Mucosa of stomach (tissue), 1 donor: ENCODE measurements at regions not wholly inside any gene's neighbourhood (a gene's known extent, or its start where the extent isn't known, plus 50 kb on each side); places are given as distances from the start of the nearest gene placed in this dataset.

Experiments
- H3K27me3 ChIP-seq: one replicate; pipeline ENCODE4 v1.7.0; 2013; ENCODE audit warnings: mild to moderate bottlenecking, low read length; ENCODE audit not compliant: control insufficient read depth, insufficient read depth
- H3K36me3 ChIP-seq: one replicate; pipeline ENCODE4 v1.7.0; 2013; ENCODE audit warnings: low read length; ENCODE audit not compliant: control insufficient read depth, insufficient read depth
- H3K4me1 ChIP-seq: one replicate; pipeline ENCODE4 v1.7.0; 2013; ENCODE audit warnings: mild to moderate bottlenecking, low read length; ENCODE audit not compliant: control insufficient read depth, insufficient read depth
- H3K4me3 ChIP-seq: one replicate; pipeline ENCODE4 v1.7.0; 2013; ENCODE audit warnings: low read length
- H3K9ac ChIP-seq: one replicate; pipeline ENCODE4 v1.7.0; 2013; ENCODE audit warnings: mild to moderate bottlenecking, low read length, moderate library complexity
- H3K9me3 ChIP-seq: one replicate; pipeline ENCODE4 v1.7.0; 2013; ENCODE audit warnings: mild to moderate bottlenecking, low read length, moderate library complexity; ENCODE audit not compliant: control insufficient read depth
- donor health status: Pancreatic carcinoma.

DNA sequence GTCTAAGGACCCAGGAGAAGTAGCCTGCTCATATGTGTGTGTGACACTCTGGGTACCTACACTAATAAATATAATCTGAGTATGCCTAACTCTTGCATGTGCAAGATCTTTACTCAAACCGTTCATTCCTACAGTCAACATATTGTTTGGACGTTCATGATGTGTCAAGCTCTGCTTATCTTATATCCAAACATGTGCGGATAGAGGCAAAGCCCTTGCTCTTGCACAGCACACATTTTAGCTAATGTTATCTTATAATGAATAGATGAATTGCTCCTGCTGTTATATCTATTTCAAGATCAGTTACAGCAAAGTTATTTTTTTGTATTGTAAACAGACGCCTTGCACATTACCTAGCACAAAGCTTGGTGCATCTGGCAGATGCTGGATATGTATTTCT, 228.4 kb upstream of the FLRT2 start:
- no peak overlapping the region for H3K4me3 ChIP-seq
- no peak overlapping the region for H3K9ac ChIP-seq
- H3K4me1 ChIP-seq = no peaks in the 10 kb centered on the region
- no peaks in the 10 kb centered on the region for H3K9me3 ChIP-seq
- no peaks in the 10 kb centered on the region for H3K36me3 ChIP-seq
- no peaks in the 10 kb centered on the region for H3K27me3 ChIP-seq

- Histone ChIP-seq H3K9ac (no peak overlapping the region), H3K4me3 (no peak overlapping the region), H3K36me3 (no peaks in the 10 kb centered on the region), H3K9me3 (no peaks in the 10 kb centered on the region), H3K4me1 (no peaks in the 10 kb centered on the region), H3K27me3 (no peaks in the 10 kb centered on the region)
Measured at GRCh38 chr14:85306024-85306423, 223.9 kb upstream of the FLRT2 start.

DNA sequence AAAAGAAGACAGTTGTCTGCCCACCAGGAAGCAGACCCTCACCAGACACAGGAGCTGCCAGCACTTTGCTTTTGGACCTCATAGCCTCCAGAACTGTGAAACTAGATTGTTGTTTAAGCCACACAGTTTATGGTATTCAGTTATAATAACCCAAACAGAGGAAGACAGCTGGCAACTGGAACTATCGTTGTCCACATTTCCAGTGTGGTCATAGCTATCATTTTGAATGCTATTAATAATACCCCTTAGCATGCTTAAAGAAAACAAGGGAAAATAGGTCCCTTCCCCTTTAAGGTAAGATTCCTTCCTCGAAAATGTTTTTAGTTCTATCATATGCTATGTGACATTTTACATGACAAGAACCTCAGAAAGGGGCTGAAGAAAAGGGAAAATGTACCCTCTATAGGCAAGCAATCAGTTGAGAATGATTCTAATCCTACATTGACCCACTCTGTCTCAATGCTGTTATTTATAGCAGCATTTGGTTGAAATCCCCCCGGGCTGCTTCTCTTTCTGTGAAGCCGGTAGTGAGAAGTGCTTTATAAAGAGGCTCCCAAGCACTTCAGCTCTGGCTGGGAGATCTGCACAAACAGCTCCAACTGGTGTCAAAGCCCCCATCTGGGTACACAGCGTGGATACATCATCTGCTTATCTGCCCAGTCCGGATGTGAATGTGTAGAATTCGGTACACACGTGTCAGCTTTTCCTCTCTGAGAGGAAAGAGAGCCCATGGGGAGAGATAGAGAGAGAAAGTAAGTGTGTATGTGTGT, 221.2 kb upstream of the FLRT2 start:
- Histone ChIP-seq H3K4me1 (no peaks in the 10 kb centered on the region), H3K4me3 (no peak overlapping the region), H3K27me3 (no peaks in the 10 kb centered on the region), H3K9ac (no peak overlapping the region), H3K36me3 (no peaks in the 10 kb centered on the region), H3K9me3 (no peaks in the 10 kb centered on the region)

GRCh38 chr14:85310491-85311272, 219.3 kb upstream of the FLRT2 start:
- no peak overlapping the region for H3K4me3 ChIP-seq
- H3K9ac ChIP-seq = no peak overlapping the region
- H3K4me1 ChIP-seq = no peaks in the 10 kb centered on the region

DNA sequence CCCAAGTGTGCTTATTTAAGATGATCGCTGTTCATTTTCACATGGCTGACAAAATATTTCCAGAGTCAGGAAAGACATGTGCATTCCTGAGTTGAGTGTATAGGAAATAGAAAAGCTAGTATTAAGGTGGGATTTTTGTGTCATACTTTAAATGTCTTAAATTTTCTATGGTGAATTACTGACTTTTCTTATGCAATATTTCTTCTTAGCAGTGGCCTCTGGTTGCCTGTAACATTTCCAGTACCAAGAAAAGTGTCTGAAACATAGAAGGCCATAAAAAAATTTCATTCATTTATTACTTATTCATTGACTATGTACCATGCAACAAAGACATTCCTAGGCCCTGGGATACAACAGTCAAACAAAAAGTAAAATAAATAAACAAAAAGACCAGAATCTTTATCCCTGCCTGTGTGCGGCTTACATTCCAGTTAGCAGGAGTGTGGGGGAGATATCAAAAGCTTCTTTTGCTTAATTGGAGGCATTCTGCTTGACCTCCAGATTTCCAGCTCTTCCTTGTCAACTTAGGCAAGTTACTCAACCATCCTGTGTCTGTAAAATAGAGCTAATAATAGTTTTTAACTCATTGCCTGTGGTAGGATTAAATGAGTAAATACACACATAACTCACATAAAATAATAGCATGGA, 216.3 kb upstream of the FLRT2 start:
- H3K4me3 ChIP-seq = no peak overlapping the region
- H3K36me3 ChIP-seq = no peaks in the 10 kb centered on the region
- H3K9me3 ChIP-seq = no peaks in the 10 kb centered on the region
- H3K27me3 ChIP-seq = no peaks in the 10 kb centered on the region
- H3K9ac ChIP-seq = no peak overlapping the region
- H3K4me1 ChIP-seq = no peaks in the 10 kb centered on the region

More at GRCh38 chr14:85310491-85311272, 219.3 kb upstream of the FLRT2 start:
- H3K9me3 ChIP-seq = no peaks in the 10 kb centered on the region
- H3K36me3 ChIP-seq = no peaks in the 10 kb centered on the region
- H3K27me3 ChIP-seq = no peaks in the 10 kb centered on the region

DNA sequence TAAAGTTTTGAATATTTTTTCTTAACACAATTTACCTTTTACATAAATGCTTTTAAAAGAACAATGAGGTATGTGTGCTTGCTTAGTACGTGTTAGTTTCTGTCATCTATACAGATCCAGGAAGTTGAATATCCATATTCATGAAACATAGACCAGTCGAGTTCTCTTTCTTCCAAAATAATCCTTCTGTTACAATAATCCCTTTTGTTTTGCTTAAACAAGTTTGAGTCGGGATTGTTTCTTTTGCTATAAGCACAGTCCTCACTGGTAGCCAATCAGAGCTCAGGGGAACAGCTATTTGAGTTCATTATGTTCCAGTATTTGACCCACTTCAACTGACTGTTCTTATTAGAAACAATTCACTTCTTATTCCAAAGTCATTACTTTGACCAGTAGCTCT, 214.7 kb upstream of the FLRT2 start:
- Histone ChIP-seq H3K27me3 (no peaks in the 10 kb centered on the region), H3K36me3 (no peaks in the 10 kb centered on the region), H3K4me3 (no peak overlapping the region), H3K9ac (no peak overlapping the region), H3K9me3 (no peaks in the 10 kb centered on the region), H3K4me1 (no peaks in the 10 kb centered on the region)

- H3K27me3 ChIP-seq = no peaks in the 10 kb centered on the region
- no peaks in the 10 kb centered on the region for H3K9me3 ChIP-seq
- H3K4me1 ChIP-seq = no peaks in the 10 kb centered on the region
- H3K4me3 ChIP-seq = no peak overlapping the region
- no peaks in the 10 kb centered on the region for H3K36me3 ChIP-seq
- H3K9ac ChIP-seq = no peak overlapping the region
Measured at GRCh38 chr14:85315733-85316290, 214.1 kb upstream of the FLRT2 start.

GRCh38 chr14:85316701-85317410, 213.1 kb upstream of the FLRT2 start:
- Histone ChIP-seq H3K4me3 (no peak overlapping the region), H3K9ac (no peak overlapping the region), H3K27me3 (no peaks in the 10 kb centered on the region), H3K36me3 (no peaks in the 10 kb centered on the region), H3K4me1 (no peaks in the 10 kb centered on the region), H3K9me3 (no peaks in the 10 kb centered on the region)

- Histone ChIP-seq H3K36me3 (no peaks in the 10 kb centered on the region), H3K27me3 (no peaks in the 10 kb centered on the region), H3K9me3 (no peaks in the 10 kb centered on the region)
Measured at GRCh38 chr14:85317491-85318021, 212.4 kb upstream of the FLRT2 start.

DNA sequence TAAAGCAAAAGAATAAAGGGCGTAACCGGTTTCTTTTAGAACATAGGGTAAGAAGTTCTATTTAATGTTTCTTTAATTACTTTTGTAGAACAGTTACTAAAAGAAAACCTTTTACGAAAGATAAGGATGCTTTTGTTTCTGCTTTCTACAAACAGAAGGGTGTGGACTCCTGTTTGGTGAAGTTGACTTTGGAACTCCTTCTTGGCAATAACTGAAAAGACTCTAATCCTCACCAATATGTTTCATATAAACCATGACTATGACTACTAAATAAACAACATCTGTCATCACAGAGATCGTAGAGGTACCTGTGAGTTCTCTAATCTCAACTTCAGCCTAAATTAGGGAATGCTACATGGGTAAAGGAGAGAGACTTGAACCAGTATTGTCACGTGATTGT, 210.8 kb upstream of the FLRT2 start:
- H3K9me3 ChIP-seq = no peaks in the 10 kb centered on the region

More at GRCh38 chr14:85317491-85318021, 212.4 kb upstream of the FLRT2 start:
- no peak overlapping the region for H3K4me3 ChIP-seq
- no peaks in the 10 kb centered on the region for H3K4me1 ChIP-seq
- H3K9ac ChIP-seq = no peak overlapping the region

DNA sequence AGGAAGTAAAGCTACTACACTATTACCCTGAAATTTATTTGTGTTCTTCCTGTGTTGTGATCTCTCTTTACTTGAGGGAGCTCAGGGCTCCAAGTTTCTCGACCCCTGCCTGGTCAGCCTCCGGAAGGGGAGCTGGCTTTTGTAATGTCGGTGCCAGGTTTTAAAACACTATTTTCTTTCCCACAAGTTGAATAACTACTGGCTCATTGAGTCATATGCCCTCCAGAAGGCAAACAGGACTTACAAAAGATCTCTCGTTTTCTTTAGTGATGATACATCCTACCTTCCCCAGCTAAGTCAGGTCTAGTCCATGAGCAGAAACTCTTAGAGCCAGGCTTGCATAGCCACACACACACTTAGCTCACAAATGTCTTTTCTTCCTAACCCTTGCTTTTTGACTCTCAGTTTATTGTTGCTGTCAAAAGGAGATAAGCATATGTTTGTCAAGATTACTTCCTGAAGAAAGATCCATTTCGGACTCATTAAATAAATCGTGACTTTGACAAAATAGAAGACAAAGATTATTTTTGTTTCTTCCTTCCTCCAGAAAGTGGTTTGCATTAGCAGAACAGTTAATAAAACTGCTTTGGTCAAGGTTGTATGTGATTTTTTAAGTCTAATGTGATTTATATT, 209.8 kb upstream of the FLRT2 start:
- Histone ChIP-seq H3K4me3 (no peak overlapping the region), H3K27me3 (no peaks in the 10 kb centered on the region), H3K9ac (no peak overlapping the region), H3K9me3 (no peaks in the 10 kb centered on the region), H3K4me1 (no peaks in the 10 kb centered on the region), H3K36me3 (no peaks in the 10 kb centered on the region)

More for the DNA sequence above, 210.8 kb upstream of the FLRT2 start:
- H3K4me1 ChIP-seq = no peaks in the 10 kb centered on the region
- no peaks in the 10 kb centered on the region for H3K36me3 ChIP-seq
- no peak overlapping the region for H3K9ac ChIP-seq
- no peak overlapping the region for H3K4me3 ChIP-seq
- H3K27me3 ChIP-seq = no peaks in the 10 kb centered on the region
